Thoracic aorta (tissue), 2 donors: ENCODE measurements at regions not wholly inside any gene's neighbourhood (a gene's known extent, or its start where the extent isn't known, plus 50 kb on each side); places are given as distances from the start of the nearest gene placed in this dataset.

Experiments
- ATAC-seq: fragments of 150-250 bp; one replicate; pipeline ENCODE4 v1.8.0; 2017; ENCODE audit warnings: low read depth; ENCODE audit not compliant: insufficient number of reproducible peaks, low FRiP score
- DNase-seq: peaks from one replicate; pipeline ENCODE4 v3.0.0-alpha.2; 2020; ENCODE audit warnings: low spot score
- H3K27ac ChIP-seq, 2 donors: fragments of 200-600 bp; sonication (generic); 1 replicate in 1 of 2; 2 replicates in 1 of 2; pipeline ENCODE4 v1.5.1; 2016; ENCODE audit warnings: mild to moderate bottlenecking in 2 of 2, moderate library complexity in 2 of 2
- H3K27me3 ChIP-seq: fragments of 200-600 bp; sonication (generic); replicated peaks from 2 replicates; pipeline ENCODE4 v1.6.0; 2016; ENCODE audit warnings: mild to moderate bottlenecking; ENCODE audit not compliant: insufficient read depth
- H3K36me3 ChIP-seq: fragments of 200-600 bp; sonication (generic); one replicate; pipeline ENCODE4 v1.5.1; 2016
- H3K4me1 ChIP-seq, 2 donors: fragments of 200-600 bp; sonication (generic); 1 replicate in 1 of 2; 2 replicates in 1 of 2; pipeline versions ENCODE4 v1.5.1 to v1.6.0; 2016; ENCODE audit warnings: low read depth in 2 of 2, mild to moderate bottlenecking in 1 of 2; ENCODE audit not compliant: control insufficient read depth in 1 of 2
- H3K4me3 ChIP-seq: fragments of 200-600 bp; sonication (generic); 2 replicates; pipeline ENCODE4 v1.5.1; 2016; ENCODE audit warnings: mild to moderate bottlenecking
- H3K9me3 ChIP-seq: fragments of 200-600 bp; sonication (generic); 2 replicates; pipeline ENCODE4 v1.5.1; 2016
- CTCF ChIP-seq: fragments of 200-600 bp; sonication (generic); IDR thresholded peaks from one replicate; pipeline ENCODE4 v1.5.1; 2019; ENCODE audit warnings: antibody characterized with exemption

DNA sequence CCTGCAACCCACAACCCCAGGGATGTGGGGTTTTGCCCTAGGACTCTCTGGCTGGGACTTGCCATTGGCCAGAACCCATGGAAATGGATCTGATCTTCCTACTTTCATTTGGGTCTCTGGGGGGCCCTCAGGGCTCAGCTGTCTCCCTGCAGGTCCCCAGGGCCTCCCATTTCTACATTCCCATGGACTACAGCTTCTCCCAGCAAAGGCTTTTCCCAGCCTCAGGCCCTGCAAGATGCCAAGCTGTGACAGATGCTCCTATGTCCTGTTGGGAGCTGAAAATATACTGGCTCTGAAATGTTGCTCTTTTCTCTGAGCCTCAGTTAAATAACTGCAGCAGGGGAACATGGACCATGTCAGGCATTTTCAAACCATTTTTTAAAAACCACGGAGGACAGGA is 99.5 kb upstream of the IGSF21 start:
- H3K4me3 ChIP-seq = no peak overlapping the region
- H3K4me1 ChIP-seq = no peaks in the 10 kb centered on the region
- H3K27me3 ChIP-seq = no peaks in the 10 kb centered on the region
- ATAC-seq (no peak), DNase-seq (no peak)
- no peak for TF ChIP-seq CTCF
- no peaks in the 10 kb centered on the region for H3K9me3 ChIP-seq
- H3K27ac ChIP-seq = no peak overlapping the region
- H3K36me3 ChIP-seq = no peaks in the 10 kb centered on the region

DNA sequence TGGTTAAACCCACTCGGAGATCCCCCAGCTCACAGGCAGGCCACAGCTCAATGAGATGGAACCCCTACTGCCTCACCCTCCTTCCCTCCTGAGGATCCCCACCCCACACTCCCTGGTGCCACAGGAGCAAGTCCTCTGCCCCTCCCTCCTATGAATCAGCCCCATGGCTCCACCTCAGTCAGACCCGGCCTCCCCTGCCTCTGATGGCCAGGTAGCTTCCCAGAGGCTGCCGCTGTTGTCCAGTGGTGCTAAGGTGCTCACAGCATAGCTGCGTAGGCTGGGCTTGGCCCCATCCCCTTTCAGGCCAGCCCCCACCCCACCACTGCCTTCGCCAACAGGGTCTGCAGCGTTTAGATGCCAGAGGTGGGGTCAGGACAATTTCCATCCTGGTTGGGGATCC is 98.5 kb upstream of the IGSF21 start:
- Histone ChIP-seq H3K4me3 (no peak overlapping the region), H3K4me1 (no peaks in the 10 kb centered on the region), H3K27me3 (no peaks in the 10 kb centered on the region), H3K27ac (no peak overlapping the region), H3K9me3 (no peaks in the 10 kb centered on the region), H3K36me3 (no peaks in the 10 kb centered on the region)
- TF ChIP-seq CTCF = no peak
- ATAC-seq (no peak), DNase-seq (no peak)

- Histone ChIP-seq H3K9me3 (no peaks in the 10 kb centered on the region), H3K4me3 (no peak overlapping the region), H3K4me1 (no peaks in the 10 kb centered on the region), H3K36me3 (no peaks in the 10 kb centered on the region), H3K27me3 (no peaks in the 10 kb centered on the region), H3K27ac (no peak overlapping the region)
- DNase-seq = no peak
- no peak for TF ChIP-seq CTCF
- no peak for ATAC-seq
Observed at GRCh38 chr1:18009478-18009961, 98.1 kb upstream of the IGSF21 start.

- Histone ChIP-seq H3K27ac (no peak overlapping the region), H3K4me3 (no peak overlapping the region), H3K27me3 (no peaks in the 10 kb centered on the region), H3K9me3 (no peaks in the 10 kb centered on the region), H3K4me1 (no peaks in the 10 kb centered on the region), H3K36me3 (no peaks in the 10 kb centered on the region)
- TF ChIP-seq CTCF = no peak
- DNase-seq = no peak
- no peak for ATAC-seq
Observed at GRCh38 chr1:18010408-18010807, 97.2 kb upstream of the IGSF21 start.

DNA sequence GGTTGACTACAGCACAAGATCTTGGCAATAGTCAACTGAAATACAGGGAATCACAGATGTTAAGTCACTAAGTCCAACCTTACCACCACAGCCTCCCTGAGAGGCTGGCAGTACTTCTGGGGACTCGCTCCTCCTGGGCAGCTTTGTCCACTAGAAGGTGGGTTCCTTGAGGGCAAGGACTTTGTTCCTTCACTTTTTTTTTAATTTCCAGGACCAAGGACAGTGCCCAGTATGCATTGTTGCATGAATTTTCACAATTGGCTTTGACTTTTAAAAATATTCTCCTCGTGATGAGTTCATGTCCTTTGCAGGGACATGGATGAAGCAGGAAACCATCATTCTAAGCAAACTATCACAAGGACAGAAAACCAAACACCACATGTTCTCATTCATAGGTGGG is 96.7 kb upstream of the IGSF21 start:
- Histone ChIP-seq H3K36me3 (no peaks in the 10 kb centered on the region), H3K27ac (no peak overlapping the region), H3K4me1 (no peaks in the 10 kb centered on the region), H3K9me3 (no peaks in the 10 kb centered on the region), H3K27me3 (no peaks in the 10 kb centered on the region), H3K4me3 (no peak overlapping the region)
- no peak for DNase-seq
- no peak for ATAC-seq
- TF ChIP-seq CTCF = no peak
